Liver (tissue), 8 donors: ENCODE measurements at regions not wholly inside any gene's neighbourhood (a gene's known extent, or its start where the extent isn't known, plus 50 kb on each side); places are given as distances from the start of the nearest gene placed in this dataset.

ENCODE experiments used
- DNase-seq: peaks from one replicate; pipeline ENCODE4 v3.0.0-alpha.2; 2017; ENCODE audit warnings: low spot score
- H3K27ac ChIP-seq, 2 donors: one replicate each; pipeline ENCODE4 v1.7.0; 2013; ENCODE audit warnings: inconsistent platforms in 2 of 2, low read length in 2 of 2, control low read depth in 1 of 2, low read depth in 1 of 2, mild to moderate bottlenecking in 1 of 2
- H3K27me3 ChIP-seq, 4 donors: one replicate each; pipeline versions ENCODE4 v1.6.1 to v1.7.0; 2013; ENCODE audit warnings: low read length in 3 of 4, inconsistent platforms in 1 of 4, mild to moderate bottlenecking in 1 of 4, moderate library complexity in 1 of 4; ENCODE audit not compliant: control insufficient read depth in 4 of 4, insufficient read depth in 4 of 4
- H3K36me3 ChIP-seq, 4 donors: one replicate each; pipeline versions ENCODE4 v1.6.1 to v1.7.0; 2013; ENCODE audit warnings: low read length in 3 of 4, mild to moderate bottlenecking in 3 of 4, low read depth in 1 of 4, moderate library complexity in 1 of 4; ENCODE audit not compliant: control insufficient read depth in 4 of 4, insufficient read depth in 3 of 4
- H3K4me1 ChIP-seq, 4 donors: one replicate each; pipeline versions ENCODE4 v1.6.1 to v1.7.0; 2013; ENCODE audit warnings: low read length in 3 of 4, mild to moderate bottlenecking in 3 of 4, moderate library complexity in 1 of 4; ENCODE audit not compliant: control insufficient read depth in 4 of 4, insufficient read depth in 4 of 4
- H3K4me3 ChIP-seq, 3 donors: one replicate each; pipeline versions ENCODE4 v1.6.1 to v1.7.0; 2013; ENCODE audit warnings: low read length in 3 of 3, control low read depth in 1 of 3, low read depth in 1 of 3, mild to moderate bottlenecking in 1 of 3
- H3K9ac ChIP-seq, 2 donors: one replicate each; pipeline ENCODE4 v1.7.0; 2013; ENCODE audit warnings: low read length in 2 of 2, mild to moderate bottlenecking in 2 of 2, moderate library complexity in 2 of 2, control low read depth in 1 of 2, low read depth in 1 of 2
- H3K9me3 ChIP-seq, 4 donors: one replicate each; pipeline versions ENCODE4 v1.6.1 to v1.7.0; 2013; ENCODE audit warnings: low read length in 3 of 4; ENCODE audit not compliant: control insufficient read depth in 4 of 4
- ATF3 ChIP-seq: IDR thresholded peaks from 2 replicates; pipeline ENCODE4 v1.6.1; 2016; ENCODE audit warnings: antibody characterized with exemption
- CTCF ChIP-seq: fragments of 150-350 bp; IDR thresholded peaks from 2 replicates; pipeline ENCODE4 v1.5.1; 2017; ENCODE audit warnings: improper control_type of control experiment, low read depth, low read length; ENCODE audit not compliant: missing input control
- EGR1 ChIP-seq, 2 donors: IDR thresholded peaks; 2 replicates each; pipeline ENCODE4 v1.6.1; 2016 to 2018; ENCODE audit warnings: antibody characterized with exemption in 2 of 2, low read depth in 2 of 2
- FOXA1 ChIP-seq: IDR thresholded peaks from 2 replicates; pipeline ENCODE4 v1.6.1; 2016; ENCODE audit warnings: antibody characterized with exemption
- FOXA2 ChIP-seq: IDR thresholded peaks from 2 replicates; pipeline ENCODE4 v1.6.1; 2016; ENCODE audit warnings: antibody characterized with exemption
- HNF4A ChIP-seq, 2 donors: conservative IDR thresholded peaks; 2 replicates each; pipeline ENCODE4 v1.6.1; 2016; ENCODE audit warnings: antibody characterized with exemption in 2 of 2, mild to moderate bottlenecking in 2 of 2
- JUND ChIP-seq, 2 donors: IDR thresholded peaks; 2 replicates each; pipeline ENCODE4 v1.6.1; 2016; ENCODE audit warnings: antibody characterized with exemption in 2 of 2
- MAX ChIP-seq: IDR thresholded peaks from 2 replicates; pipeline ENCODE4 v1.6.1; 2016; ENCODE audit warnings: antibody characterized with exemption
- NR2F2 ChIP-seq: IDR thresholded peaks from 2 replicates; pipeline ENCODE4 v1.6.1; 2016; ENCODE audit warnings: antibody characterized with exemption
- RAD21 ChIP-seq, 2 donors: IDR thresholded peaks; 2 replicates each; pipeline ENCODE4 v1.6.1; 2016; ENCODE audit warnings: antibody characterized with exemption in 2 of 2, mild to moderate bottlenecking in 2 of 2
- REST ChIP-seq: IDR thresholded peaks from 2 replicates; pipeline ENCODE4 v1.6.1; 2016; ENCODE audit warnings: antibody characterized with exemption, mild to moderate bottlenecking
- RXRA ChIP-seq, 2 donors: IDR thresholded peaks; 2 replicates each; pipeline ENCODE4 v1.6.1; 2017 to 2018; ENCODE audit warnings: antibody characterized with exemption in 2 of 2, mild to moderate bottlenecking in 1 of 2
- SP1 ChIP-seq: IDR thresholded peaks from 2 replicates; pipeline ENCODE4 v1.6.1; 2018; ENCODE audit warnings: antibody characterized with exemption, mild to moderate bottlenecking
- TAF1 ChIP-seq: conservative IDR thresholded peaks from 2 replicates; pipeline ENCODE4 v1.6.1; 2016; ENCODE audit warnings: antibody characterized with exemption, mild to moderate bottlenecking
- YY1 ChIP-seq: IDR thresholded peaks from 2 replicates; pipeline ENCODE4 v1.6.1; 2016; ENCODE audit warnings: antibody characterized with exemption, mild to moderate bottlenecking
- ZBTB33 ChIP-seq: IDR thresholded peaks from 2 replicates; pipeline ENCODE4 v1.6.1; 2016; ENCODE audit warnings: antibody characterized with exemption
- WGBS: extraction: QIAGEN DNeasy Blood & Tissue Kit; methylation state at CpG from one replicate; pipeline ENCODE4 v1.1.7; 2013; 5-methylcytosine and 5-hydroxymethylcytosine counted together
- donor health status: healthy.
- donor health status: healthy.
- donor health status: healthy.
- donor health status: healthy.
- donor health status: healthy.

- TF ChIP-seq CTCF, result no peak
- no peak for TF ChIP-seq RXRA (IDR thresholded peaks at IDR 0.05)
- TF ChIP-seq JUND (IDR thresholded peaks at IDR 0.05), result no peak
- no peak for TF ChIP-seq TAF1
- no peak for TF ChIP-seq YY1
- TF ChIP-seq FOXA2, result no peak
- TF ChIP-seq MAX, result no peak
- TF ChIP-seq FOXA1, result no peak
- no peak for TF ChIP-seq RAD21 (IDR thresholded peaks at IDR 0.05)
- TF ChIP-seq HNF4A (conservative IDR thresholded peaks at IDR 0.05), result no peak
- TF ChIP-seq ZBTB33, result no peak
- no peak for TF ChIP-seq EGR1 (IDR thresholded peaks at IDR 0.05; ENCODE audit: low read depth in 2 of 2)
- no peak for TF ChIP-seq ATF3
- no peak for TF ChIP-seq SP1
- no peak for TF ChIP-seq REST
- H3K36me3 ChIP-seq, result no peaks in the 10 kb centered on the region
- H3K9me3 ChIP-seq, result no peaks in the 10 kb centered on the region
- no peak for DNase-seq
- no peaks in the 10 kb centered on the region for H3K4me1 ChIP-seq
- 89% methylated on average over 3 of the region's 3 CpGs for WGBS
- no peak overlapping the region for H3K4me3 ChIP-seq
- H3K27ac ChIP-seq, result no peak overlapping the region
- H3K9ac ChIP-seq, result no peak overlapping the region
- no peaks in the 10 kb centered on the region for H3K27me3 ChIP-seq
Observed at GRCh38 chr12:92331383-92331782, 185.7 kb upstream of the BTG1 start.

GRCh38 chr12:92330654-92331053 lies 185.0 kb upstream of the BTG1 start:
- TF ChIP-seq ATF3, result no peak
- no peak for TF ChIP-seq REST
- no peak for TF ChIP-seq CTCF
- TF ChIP-seq ZBTB33, result no peak
- no peak for TF ChIP-seq NR2F2
- no peak for TF ChIP-seq YY1
- WGBS, result 95% methylated on average over 3 of the region's 3 CpGs
- H3K9ac ChIP-seq, result no peak overlapping the region
- no peaks in the 10 kb centered on the region for H3K27me3 ChIP-seq
- no peak overlapping the region for H3K4me3 ChIP-seq
- no peaks in the 10 kb centered on the region for H3K9me3 ChIP-seq
- no peaks in the 10 kb centered on the region for H3K4me1 ChIP-seq
- H3K27ac ChIP-seq, result no peak overlapping the region
- no peaks in the 10 kb centered on the region for H3K36me3 ChIP-seq
- DNase-seq, result no peak
